Epidermal melanocyte (primary cell): ENCODE measurements at regions not wholly inside any gene's neighbourhood (a gene's known extent, or its start where the extent isn't known, plus 50 kb on each side); places are given as distances from the start of the nearest gene placed in this dataset.

ENCODE experiments used
- DNase-seq: peaks from one replicate; pipeline ENCODE4 v3.0.0; 2011; ENCODE audit warnings: low spot score; ENCODE audit not compliant: insufficient read length

- no peak for DNase-seq
Observed at GRCh38 chr1:81578867-81579266, 221.9 kb upstream of the ADGRL2 start.

GRCh38 chr1:81577004-81577697, 223.6 kb upstream of the ADGRL2 start:
- no peak for DNase-seq

DNA sequence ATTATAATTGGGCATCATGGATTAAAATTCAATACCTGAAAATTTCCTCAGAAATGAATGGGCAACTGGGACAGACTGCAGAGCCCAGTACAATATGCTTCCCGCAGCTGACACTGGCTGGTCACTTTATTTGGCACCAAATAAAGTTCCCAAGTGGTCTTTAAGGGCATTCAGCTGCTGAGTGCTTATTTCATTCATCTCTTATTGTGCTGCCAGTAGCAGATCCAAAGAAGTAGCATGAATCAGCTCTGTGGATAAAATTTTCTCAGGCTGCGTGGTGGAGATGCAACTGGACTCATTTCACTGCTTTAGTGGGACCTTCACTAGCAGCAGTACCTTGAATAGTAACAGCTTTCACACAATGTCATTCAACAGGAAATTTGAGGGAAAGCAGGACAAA, 226.3 kb upstream of the ADGRL2 start:
- no peak for DNase-seq

DNA sequence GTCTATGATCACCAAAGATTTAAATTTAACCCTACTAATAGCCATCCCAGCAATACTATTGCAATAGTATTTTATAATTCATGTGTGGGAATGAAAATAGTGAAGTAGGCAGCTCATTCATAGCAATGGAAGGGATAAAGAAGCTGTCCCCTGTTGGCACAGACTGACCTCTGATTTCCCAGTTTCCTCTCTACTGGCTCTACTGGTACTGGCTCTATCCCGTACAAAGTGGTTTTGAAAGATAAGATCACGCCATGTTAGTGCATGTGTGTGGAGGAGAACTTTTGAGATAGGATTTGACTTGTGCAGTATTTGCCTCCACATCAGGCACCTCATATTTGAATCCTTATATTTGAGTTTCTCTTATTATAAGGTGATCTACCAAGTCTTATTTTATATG, 227.3 kb upstream of the ADGRL2 start:
- no peak for DNase-seq

DNA sequence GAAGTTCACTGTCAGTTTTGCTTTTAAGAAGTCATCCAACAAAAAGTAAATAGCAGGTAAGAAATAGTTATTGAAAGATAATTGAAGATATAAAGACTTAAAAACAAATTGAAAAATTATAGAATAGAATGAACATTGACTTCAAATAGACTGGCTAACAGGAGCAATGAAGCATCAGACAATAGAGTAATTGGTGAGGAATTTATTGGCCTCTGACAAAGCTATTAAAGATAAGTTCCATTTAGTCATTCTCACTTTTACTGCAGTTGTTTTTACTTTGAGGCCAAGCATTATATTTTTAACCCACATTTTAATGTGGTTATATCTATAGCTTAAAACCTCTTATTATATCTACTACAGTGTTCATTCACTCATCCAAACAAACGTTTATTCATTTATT, 228.8 kb upstream of the ADGRL2 start:
- DNase-seq, result no peak

DNA sequence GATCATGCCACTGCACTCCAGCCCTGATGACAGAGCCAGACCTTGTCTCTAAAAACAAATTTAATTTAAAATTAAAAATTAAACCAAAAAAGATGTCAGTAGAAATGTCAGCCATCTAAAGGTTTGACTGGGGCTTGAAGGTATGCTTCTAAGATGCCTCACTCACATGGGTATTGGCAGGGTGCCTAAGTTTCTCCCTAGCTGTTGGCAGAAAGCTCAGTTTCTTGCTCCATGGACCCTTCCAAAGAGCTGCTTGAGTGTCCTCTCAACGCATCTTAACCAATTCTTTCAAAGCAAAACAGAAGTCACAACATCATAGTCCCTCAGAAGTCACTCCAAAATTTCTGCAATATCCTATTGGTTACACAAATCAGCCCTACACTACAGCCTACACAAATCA, 231.0 kb upstream of the ADGRL2 start:
- DNase-seq, result no peak

- no peak for DNase-seq
Observed at GRCh38 chr1:81563632-81564031, 237.1 kb upstream of the ADGRL2 start.

DNA sequence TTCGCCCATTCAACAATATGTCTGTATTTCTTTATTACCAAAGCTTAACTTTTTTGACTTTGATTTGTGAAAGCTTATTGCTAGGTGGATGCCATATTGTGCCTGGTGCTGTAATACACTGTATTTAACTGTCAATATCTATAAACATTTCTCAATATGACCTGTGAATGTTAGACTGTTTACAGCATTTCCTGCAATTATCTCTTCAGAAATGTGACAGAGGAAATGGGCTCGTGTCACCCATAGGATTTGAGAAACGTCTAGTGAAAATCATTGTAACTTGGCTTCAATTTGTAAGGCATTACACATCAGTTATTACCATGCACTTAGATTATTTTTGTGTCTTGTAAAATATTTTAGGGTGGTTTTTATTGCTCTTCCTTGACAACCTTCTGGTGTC, 237.8 kb upstream of the ADGRL2 start:
- DNase-seq, result no peak

DNA sequence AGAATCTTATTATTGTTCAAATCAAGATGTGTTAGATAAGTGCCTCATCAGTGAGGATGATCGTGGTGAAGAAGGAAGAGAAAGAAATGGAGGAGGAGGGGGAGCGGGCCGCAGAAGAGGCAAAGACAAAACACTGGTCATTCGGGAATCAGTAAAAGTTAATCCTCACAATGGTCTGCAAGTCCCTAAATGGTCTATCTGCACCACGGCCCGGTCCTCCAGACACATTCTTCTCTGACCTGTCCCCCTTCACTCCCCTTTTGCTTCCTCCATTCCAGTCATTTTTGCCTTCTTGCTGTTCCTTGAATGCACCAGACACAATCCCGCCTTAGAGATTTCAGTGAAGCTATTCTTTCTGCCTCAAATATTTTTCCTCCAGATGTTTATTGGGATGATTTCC, 240.1 kb upstream of the ADGRL2 start:
- no peak for DNase-seq

- no peak for DNase-seq
Observed at GRCh38 chr1:81559662-81560350, 240.9 kb upstream of the ADGRL2 start.

DNA sequence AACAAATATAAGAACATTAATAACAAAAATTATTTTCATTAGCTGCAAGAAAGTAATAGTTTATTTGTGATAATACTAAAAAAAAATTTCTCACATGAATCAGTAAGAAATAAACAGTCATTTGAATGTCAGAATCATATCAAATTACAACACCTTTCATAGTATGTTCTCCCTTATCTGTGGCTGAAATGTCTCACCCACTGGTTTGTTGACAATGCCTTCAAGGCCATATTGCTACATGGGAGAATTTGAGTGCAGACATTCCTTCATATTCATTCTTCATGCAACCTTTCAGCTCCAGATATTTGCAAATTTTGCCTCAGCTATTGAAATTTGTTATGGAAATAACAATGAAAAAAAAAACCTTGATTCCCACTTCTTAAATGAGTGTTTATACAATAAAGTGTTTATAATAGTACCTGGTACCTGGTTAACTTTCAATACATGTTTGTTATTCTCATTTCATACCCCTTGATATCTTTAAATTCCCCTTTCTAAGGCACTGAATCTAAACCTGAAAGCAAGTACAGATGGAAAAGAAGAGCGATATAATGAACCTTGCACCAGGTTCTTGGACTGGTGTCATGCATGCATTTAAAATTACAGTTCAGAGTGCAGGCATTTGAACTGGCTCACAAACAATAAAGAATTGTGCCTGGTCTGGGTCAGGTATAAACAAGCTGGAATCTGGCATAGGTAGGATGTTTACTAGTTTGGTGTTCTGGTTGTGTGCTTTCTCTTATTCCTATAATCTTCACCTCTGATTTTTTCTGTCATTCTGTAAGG, 242.2 kb upstream of the ADGRL2 start:
- no peak for DNase-seq

DNA sequence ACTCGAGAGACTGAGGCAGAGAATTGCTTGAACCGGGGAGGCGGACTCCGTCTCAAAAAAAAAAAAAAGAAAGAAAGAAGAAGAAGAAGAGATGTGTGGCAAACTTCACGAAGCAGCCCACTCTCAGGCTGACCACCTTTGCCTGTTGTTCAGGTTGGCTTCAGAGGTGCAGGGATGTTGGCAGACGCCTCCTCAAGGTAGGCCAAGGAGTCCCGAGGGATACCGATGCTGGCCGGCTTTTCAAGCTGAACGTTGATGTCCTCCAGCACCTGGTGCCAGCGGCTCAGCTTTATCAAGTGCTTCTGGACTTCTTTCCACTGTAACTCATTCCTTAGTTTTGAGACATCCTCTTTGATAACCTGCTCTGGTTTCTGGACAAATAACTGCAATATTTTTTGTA, 243.8 kb upstream of the ADGRL2 start:
- no peak for DNase-seq

DNA sequence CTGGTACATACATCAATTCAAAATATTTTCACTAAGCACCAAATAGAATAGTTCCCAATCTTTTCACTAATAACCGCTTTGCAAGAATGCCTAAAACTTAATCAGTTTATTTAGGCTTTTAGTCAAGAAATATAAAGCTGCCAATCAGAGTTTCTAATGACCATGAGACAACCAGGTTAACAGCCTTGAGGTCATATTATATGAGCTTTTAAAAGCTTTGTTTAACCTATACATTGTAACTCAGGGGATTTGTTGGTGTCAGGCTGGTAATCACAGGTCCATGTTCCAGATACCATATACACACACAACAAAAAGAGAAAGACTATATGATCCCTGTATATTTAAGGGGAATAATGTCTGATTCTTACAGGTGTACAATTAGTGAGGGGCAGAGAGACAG, 246.2 kb upstream of the ADGRL2 start:
- DNase-seq, result no peak

DNA sequence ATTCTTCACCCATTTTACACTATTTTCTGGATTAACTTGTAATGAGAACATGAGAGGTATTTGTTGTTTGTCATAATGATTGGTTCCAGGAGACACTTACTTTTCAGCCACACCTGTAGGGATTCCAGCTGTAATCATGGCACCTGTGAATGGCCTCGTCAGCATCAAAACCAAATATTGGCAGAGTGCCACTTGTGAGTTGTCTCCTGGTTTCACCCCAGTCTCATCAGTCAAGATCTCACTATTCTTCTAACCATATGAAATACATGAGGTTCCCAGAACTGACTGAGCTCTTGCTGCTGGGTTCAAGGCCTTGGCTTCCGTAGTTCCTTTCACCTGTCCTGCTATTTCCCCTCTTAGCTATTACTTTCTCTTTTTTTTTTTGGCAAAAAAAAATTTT, 246.6 kb upstream of the ADGRL2 start:
- no peak for DNase-seq

DNA sequence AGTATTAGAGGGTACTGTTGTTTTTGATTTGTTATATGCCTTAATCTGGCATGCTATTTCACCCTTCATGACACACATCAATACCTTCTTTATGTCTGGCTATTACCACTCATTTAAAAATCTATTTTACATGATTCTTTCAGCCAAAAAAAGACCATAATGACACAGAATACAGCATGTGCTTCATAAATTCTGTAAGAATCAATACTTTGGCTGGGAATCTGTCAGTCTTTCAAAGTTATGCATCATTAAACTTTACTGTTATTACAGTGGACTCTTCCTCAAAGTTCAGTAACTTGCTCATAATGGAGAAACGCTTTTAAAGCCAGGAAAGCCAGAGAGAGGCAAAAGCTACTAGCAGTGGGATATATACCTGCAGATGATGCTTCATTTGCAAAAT, 247.2 kb upstream of the ADGRL2 start:
- no peak for DNase-seq

DNA sequence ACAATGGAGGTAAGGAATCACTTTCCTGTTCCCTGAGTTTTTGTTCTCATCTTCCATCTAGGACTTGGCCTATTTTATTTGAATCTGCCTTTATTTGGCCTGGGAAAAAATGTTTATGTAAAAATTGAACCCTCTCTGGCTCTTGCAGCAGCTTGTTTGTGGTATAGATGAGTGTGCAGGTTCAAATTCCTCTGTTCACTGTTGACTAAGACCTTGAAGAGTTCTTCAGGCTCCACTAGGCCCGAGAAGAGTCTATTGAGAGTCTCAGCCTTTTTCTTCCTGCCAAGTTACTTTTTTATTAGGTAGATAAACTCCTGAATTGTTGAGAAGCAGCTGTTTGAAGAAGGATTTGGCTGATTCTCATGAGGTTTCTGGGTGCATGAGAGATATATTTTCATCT, 248.8 kb upstream of the ADGRL2 start:
- no peak for DNase-seq

DNA sequence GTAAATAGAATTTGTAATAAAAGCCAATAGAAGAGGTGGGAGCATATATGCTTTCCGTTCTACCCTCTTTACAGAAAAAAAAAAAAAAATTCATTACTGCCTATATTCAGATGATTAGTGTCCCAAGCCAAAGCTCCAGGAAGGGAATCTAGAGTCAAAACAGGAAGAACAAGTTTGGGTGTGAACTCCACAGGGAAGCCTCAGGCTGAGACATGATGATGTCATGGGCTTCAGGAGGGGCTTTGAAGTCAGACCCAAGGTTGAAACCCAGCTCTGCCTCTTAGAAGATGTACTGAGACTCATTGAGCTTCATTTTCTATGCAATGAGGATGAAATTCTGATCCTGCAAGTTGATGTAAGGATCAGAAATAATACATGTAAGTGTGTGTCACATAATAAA, 250.0 kb upstream of the ADGRL2 start:
- DNase-seq, result no peak

GRCh38 chr1:81549588-81550127, 251.1 kb upstream of the ADGRL2 start:
- no peak for DNase-seq

- no peak for DNase-seq
Observed at GRCh38 chr1:81548918-81549587, 251.7 kb upstream of the ADGRL2 start.

GRCh38 chr1:81547912-81548303, 252.8 kb upstream of the ADGRL2 start:
- no peak for DNase-seq

DNA sequence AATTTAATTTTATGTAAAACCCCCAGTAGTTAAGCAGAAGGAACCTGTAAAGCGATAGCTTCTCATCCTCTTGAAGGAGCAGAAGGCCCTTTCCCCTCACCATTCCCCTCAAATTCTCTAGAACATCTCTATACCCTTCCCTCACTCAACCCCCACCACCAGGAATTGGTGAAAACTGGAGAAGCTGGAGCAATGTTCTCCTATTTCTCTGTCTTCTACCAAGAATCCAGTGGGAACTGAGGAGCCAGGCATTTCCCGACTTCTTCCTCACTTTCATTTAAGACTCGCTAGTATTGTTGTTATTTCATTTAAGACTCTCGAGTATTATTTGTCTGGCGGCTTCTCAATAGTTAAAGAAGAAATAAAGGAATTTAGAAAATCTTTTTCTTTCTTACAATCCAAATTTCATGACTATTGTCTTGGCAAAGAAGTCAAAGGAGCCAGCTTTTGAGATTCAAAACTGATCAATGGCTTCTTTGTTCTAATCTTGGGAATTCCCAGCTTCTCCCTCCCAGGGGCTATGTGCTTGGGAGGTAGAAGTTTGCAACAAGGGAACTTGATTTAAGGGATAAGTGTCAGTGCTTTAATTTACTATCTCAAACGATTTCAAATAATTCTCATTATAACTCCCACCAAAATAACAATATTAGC, 253.3 kb upstream of the ADGRL2 start:
- DNase-seq, result no peak
